ENCODE measurements at regions not wholly inside any gene's neighbourhood (a gene's known extent, or its start where the extent isn't known, plus 50 kb on each side); places are given as distances from the start of the nearest gene placed in this dataset.
"Not testable (repeated sequence)": the region's sequence is repeated elsewhere in the genome, so short reads cannot be mapped to it uniquely, and the experiment has no call there.

DNA sequence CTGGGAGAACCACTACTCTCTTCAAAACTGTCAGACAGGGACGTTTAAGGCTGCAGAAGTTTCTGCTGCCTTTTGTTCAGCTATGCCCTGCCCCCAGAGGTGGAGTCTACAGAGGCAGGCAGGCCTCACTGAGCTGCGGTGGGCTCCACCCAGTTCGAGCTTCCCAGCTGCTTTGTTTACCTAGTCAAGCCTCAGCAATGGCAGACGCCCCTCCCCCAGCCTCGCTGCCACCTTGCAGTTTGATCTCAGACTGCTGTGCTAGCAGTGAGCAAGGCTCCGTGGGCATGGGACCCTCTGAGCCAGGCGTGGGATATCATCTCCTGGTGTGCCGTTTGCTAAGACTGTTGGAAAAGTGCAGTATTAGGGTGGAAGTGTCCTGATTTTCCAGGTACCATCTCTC lies 258.6 kb upstream of the GOT2 start:
- H3K27ac Mint-ChIP-seq; H3K36me3 Mint-ChIP-seq; H3K4me1 Mint-ChIP-seq; DNase-seq; H3K27me3 Mint-ChIP-seq; ATAC-seq (replicated peaks); H3K4me3 Mint-ChIP-seq: not testable (repeated sequence)
- H3K9me3 Mint-ChIP-seq, result peaks cover 17 to 18% of the 10 kb centered on the region in 2 donors

DNA sequence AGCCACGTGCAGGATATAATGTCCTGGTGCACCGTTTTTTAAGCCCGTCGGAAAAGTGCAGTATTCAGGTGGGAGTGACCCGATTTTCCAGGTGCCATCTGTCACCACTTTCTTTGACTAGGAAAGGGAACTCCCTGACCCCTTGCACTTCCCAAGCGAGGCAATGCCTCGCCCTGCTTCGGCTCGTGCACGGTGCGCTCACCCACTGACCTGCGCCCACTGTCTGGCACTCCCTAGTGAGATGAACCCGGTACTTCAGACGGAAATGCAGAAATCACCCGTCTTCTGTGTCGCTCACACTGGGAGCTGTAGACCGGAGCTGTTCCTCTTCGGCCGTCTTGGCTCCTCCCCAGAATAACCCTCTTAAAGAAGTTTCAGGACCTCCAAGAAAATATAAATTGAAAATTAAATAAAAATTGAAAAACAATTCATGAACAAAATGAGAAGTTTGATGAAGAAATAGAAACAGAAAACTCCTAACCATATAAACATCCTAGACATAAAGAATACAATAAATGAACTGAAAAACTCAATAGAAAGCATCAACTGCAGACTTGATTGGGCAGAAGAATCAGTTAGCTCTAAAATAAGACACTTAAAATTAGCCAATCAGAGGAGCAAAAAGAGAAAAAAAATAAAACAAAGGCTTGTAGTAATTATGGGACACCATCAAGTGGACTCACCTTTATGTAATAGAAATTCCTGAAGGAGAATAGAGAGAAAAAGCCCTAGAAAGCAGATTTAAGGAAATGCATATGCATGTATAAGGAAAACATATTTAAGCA lies 249.3 kb upstream of the GOT2 start:
- not testable (repeated sequence) for DNase-seq; H3K36me3 Mint-ChIP-seq; ATAC-seq (replicated peaks); H3K27ac Mint-ChIP-seq; H3K4me1 Mint-ChIP-seq; H3K4me3 Mint-ChIP-seq; H3K27me3 Mint-ChIP-seq
- H3K9me3 Mint-ChIP-seq, result peaks cover 7 to 22% of the 10 kb centered on the region in 2 donors

- DNase-seq, result no peak
- ATAC-seq (replicated peaks), result no peak
- Mint-ChIP-seq H3K36me3 (no peaks in the 10 kb centered on the region), H3K4me3 (no peak overlapping the region), H3K4me1 (no peaks in the 10 kb centered on the region), H3K27me3 (no peaks in the 10 kb centered on the region), H3K9me3 (peaks cover 0 to 5% of the 10 kb centered on the region in 2 donors), H3K27ac (no peak overlapping the region)
Measured at GRCh38 chr16:58970775-58971174, 236.7 kb upstream of the GOT2 start.

- Mint-ChIP-seq H3K27me3 (no peaks in the 10 kb centered on the region), H3K4me3 (no peak overlapping the region), H3K9me3 (peaks cover 4 to 6% of the 10 kb centered on the region in 2 donors), H3K27ac (no peak overlapping the region), H3K4me1 (no peaks in the 10 kb centered on the region), H3K36me3 (no peaks in the 10 kb centered on the region)
- DNase-seq (no peak), ATAC-seq (replicated peaks) (no peak)
Measured at GRCh38 chr16:58963479-58963878, 229.4 kb upstream of the GOT2 start.

DNA sequence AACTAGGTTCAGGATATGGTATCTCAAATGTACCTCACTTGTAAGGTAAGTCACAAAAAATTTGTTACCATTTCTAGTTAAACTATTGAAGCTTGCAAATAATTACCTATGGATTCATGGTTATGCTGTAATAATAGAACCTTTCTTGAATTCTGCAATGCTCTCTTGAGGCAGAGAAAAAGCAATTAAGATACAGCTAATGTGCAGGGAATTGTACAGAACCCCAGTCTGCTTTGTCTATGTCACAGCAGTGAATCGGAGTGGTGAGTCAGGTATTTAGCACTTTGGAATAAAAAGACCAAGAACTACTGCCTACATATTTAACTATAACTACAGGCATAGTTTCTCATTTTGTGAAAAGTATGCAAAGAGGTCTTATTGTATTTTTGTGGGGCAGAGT lies 228.7 kb upstream of the GOT2 start:
- Mint-ChIP-seq H3K27me3 (no peaks in the 10 kb centered on the region), H3K36me3 (no peaks in the 10 kb centered on the region), H3K4me3 (no peak overlapping the region), H3K4me1 (no peaks in the 10 kb centered on the region), H3K9me3 (peaks cover 4% of the 10 kb centered on the region in 2 donors), H3K27ac (no peak overlapping the region)
- no peak for ATAC-seq (replicated peaks)
- no peak for DNase-seq

- no peak overlapping the region for H3K27ac Mint-ChIP-seq
- ATAC-seq (replicated peaks) (no peak), DNase-seq (no peak)
- H3K9me3 Mint-ChIP-seq, result peaks cover 3 to 4% of the 10 kb centered on the region in 2 donors
- no peak overlapping the region for H3K4me3 Mint-ChIP-seq
- no peaks in the 10 kb centered on the region for H3K4me1 Mint-ChIP-seq
- no peaks in the 10 kb centered on the region for H3K27me3 Mint-ChIP-seq
- no peaks in the 10 kb centered on the region for H3K36me3 Mint-ChIP-seq
Measured at GRCh38 chr16:58960484-58960883, 226.4 kb upstream of the GOT2 start.

DNA sequence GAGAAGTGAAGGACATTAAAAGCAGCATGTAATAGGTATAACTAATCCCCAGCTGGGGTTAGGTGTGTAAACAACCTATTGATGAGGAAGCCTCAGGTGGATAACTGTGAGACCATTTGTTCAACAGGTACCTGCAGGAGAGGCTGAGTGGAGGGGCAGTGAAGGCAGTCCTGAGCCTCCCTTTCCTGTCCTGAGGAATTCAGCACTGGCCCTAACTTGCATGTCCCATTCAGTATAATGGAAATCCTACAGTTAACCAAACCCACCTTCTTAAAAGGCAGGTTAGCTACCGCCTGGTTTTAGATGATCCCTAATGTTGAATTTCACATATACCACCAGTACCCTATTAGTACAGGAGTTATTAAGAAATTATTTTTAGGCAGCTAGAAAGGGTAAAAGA lies 225.9 kb upstream of the GOT2 start:
- Mint-ChIP-seq H3K27me3 (no peaks in the 10 kb centered on the region), H3K4me1 (no peaks in the 10 kb centered on the region), H3K9me3 (peaks cover 3 to 4% of the 10 kb centered on the region in 2 donors), H3K4me3 (no peak overlapping the region), H3K36me3 (no peaks in the 10 kb centered on the region), H3K27ac (no peak overlapping the region)
- DNase-seq, result no peak
- ATAC-seq (replicated peaks), result no peak

GRCh38 chr16:58958749-58959148 lies 224.6 kb upstream of the GOT2 start:
- Mint-ChIP-seq H3K4me3 (no peak overlapping the region), H3K36me3 (no peaks in the 10 kb centered on the region), H3K4me1 (no peaks in the 10 kb centered on the region), H3K27ac (no peak overlapping the region), H3K27me3 (no peaks in the 10 kb centered on the region), H3K9me3 (no peaks in the 10 kb centered on the region)
- DNase-seq (no peak), ATAC-seq (replicated peaks) (no peak)

DNA sequence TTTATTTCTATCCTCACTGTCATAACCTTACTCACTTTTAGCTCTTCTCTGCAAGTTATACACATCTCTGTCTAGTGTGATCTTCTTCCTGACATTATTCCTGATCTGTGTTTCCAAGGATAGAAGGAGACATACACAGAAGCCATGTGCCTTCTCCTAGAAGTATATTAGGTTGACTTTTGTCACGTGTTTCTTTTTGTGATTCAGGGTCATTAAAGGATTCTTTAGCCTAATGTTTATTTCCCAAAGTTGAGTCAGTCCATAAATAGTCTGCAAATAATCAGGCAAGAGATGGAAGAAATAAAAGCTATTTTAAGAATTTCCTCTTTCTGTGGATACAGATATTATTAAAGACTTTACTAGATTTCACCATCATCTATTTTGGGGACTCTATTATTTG lies 214.1 kb upstream of the GOT2 start:
- Mint-ChIP-seq H3K9me3 (peaks cover 0 to 9% of the 10 kb centered on the region in 2 donors), H3K4me3 (no peak overlapping the region), H3K36me3 (no peaks in the 10 kb centered on the region), H3K4me1 (no peaks in the 10 kb centered on the region), H3K27me3 (no peaks in the 10 kb centered on the region), H3K27ac (no peak overlapping the region)
- DNase-seq, result no peak
- no peak for ATAC-seq (replicated peaks)

- Mint-ChIP-seq H3K27me3 (no peaks in the 10 kb centered on the region), H3K4me1 (no peaks in the 10 kb centered on the region), H3K4me3 (no peak overlapping the region), H3K9me3 (peaks cover 4 to 8% of the 10 kb centered on the region in 2 donors), H3K36me3 (no peaks in the 10 kb centered on the region), H3K27ac (no peak overlapping the region)
- DNase-seq (no peak), ATAC-seq (replicated peaks) (no peak)
Measured at GRCh38 chr16:58940609-58941008, 206.5 kb upstream of the GOT2 start.

DNA sequence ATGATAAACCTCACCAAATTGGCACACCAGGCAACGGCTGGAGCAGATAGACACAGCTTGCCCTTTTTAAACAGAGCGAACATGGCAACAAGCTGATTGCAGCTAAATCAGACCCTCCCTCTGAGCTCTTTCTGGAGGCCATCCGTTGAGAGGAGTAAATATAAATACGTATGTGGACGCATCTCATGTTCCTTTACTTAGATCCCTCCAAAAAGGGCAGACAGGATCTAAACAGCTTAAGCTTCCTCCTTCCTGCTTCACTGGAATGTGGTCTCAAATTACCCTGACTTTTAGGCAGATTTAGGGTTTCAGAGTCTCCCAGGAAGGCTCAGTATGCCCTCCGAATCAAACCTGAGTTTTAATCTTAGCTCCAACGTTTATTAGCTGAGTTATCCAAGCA lies 204.7 kb upstream of the GOT2 start:
- Mint-ChIP-seq H3K9me3 (peaks cover 6 to 16% of the 10 kb centered on the region in 2 donors), H3K4me3 (no peak overlapping the region), H3K36me3 (no peaks in the 10 kb centered on the region), H3K27ac (no peak overlapping the region), H3K4me1 (no peaks in the 10 kb centered on the region), H3K27me3 (no peaks in the 10 kb centered on the region)
- ATAC-seq (replicated peaks) (no peak), DNase-seq (no peak)

GRCh38 chr16:58937661-58938060 lies 203.5 kb upstream of the GOT2 start:
- no peaks in the 10 kb centered on the region for H3K4me1 Mint-ChIP-seq
- no peaks in the 10 kb centered on the region for H3K36me3 Mint-ChIP-seq
- no peak overlapping the region for H3K4me3 Mint-ChIP-seq
- H3K9me3 Mint-ChIP-seq, result peaks cover 6 to 16% of the 10 kb centered on the region in 2 donors
- DNase-seq, result no peak
- no peaks in the 10 kb centered on the region for H3K27me3 Mint-ChIP-seq
- H3K27ac Mint-ChIP-seq, result no peak overlapping the region
- ATAC-seq (replicated peaks), result no peak

GRCh38 chr16:58933186-58933585 lies 199.1 kb upstream of the GOT2 start:
- DNase-seq (no peak), ATAC-seq (replicated peaks) (no peak)
- Mint-ChIP-seq H3K36me3 (no peaks in the 10 kb centered on the region), H3K9me3 (peaks cover 6 to 15% of the 10 kb centered on the region in 2 donors), H3K27ac (no peak overlapping the region), H3K27me3 (no peaks in the 10 kb centered on the region), H3K4me3 (no peak overlapping the region), H3K4me1 (no peaks in the 10 kb centered on the region)

- no peak for DNase-seq
- Mint-ChIP-seq H3K27ac (no peak overlapping the region), H3K9me3 (peaks cover 4 to 7% of the 10 kb centered on the region in 2 donors), H3K36me3 (no peaks in the 10 kb centered on the region), H3K4me1 (no peaks in the 10 kb centered on the region), H3K27me3 (no peaks in the 10 kb centered on the region), H3K4me3 (no peak overlapping the region)
- ATAC-seq (replicated peaks), result no peak
Measured at GRCh38 chr16:58931436-58931835, 197.3 kb upstream of the GOT2 start.

DNA sequence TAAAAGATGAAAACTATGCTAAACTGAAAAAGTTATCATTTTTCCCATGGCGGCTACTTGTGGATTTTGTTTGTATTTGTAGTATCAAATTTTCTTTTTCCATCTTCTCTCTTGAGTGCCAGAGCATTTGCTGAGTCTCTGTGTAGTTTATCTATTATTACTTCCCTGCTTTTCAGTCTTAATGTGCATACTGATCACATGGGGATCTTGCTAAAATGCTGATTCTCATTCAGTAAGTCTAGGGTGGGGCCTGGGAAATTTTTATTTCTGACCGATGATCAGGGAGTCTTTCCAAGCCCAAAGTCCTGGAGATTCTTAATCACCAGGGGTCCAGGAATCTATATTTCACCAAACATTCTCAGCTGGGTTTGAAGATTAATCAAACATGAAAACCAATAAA lies 189.0 kb upstream of the GOT2 start:
- H3K36me3 Mint-ChIP-seq, result no peaks in the 10 kb centered on the region
- no peak overlapping the region for H3K27ac Mint-ChIP-seq
- no peaks in the 10 kb centered on the region for H3K4me1 Mint-ChIP-seq
- no peak overlapping the region for H3K4me3 Mint-ChIP-seq
- peaks cover 0 to 5% of the 10 kb centered on the region in 2 donors for H3K9me3 Mint-ChIP-seq
- H3K27me3 Mint-ChIP-seq, result no peaks in the 10 kb centered on the region
- ATAC-seq (replicated peaks) (no peak), DNase-seq (no peak)

Data from stimulated activated naive B cell treated with anti-CD40 and anti-IgM and Interleukin-4, amounts not matched to agents 10 μg/mL and 1 μg/mL and 100 μg/mL, for 72 hours (primary cell).